Left renal cortex interstitium (tissue), 4 donors: ENCODE measurements at regions not wholly inside any gene's neighbourhood (a gene's known extent, or its start where the extent isn't known, plus 50 kb on each side); places are given as distances from the start of the nearest gene placed in this dataset.

Experiments
- DNase-seq, 4 donors: peaks; one replicate each; pipeline ENCODE4 v3.0.0-alpha.2; 2013; ENCODE audit warnings: low read depth in 4 of 4, low spot score in 2 of 4, missing footprints in 1 of 4

GRCh38 chr19:31594701-31595100, 245.5 kb upstream of the TSHZ3 start:
- no peak for DNase-seq

- DNase-seq: no peak
Observed at GRCh38 chr19:31595521-31595920, 246.3 kb upstream of the TSHZ3 start.

GRCh38 chr19:31596751-31597150, 247.5 kb upstream of the TSHZ3 start:
- DNase-seq: no peak

- DNase-seq: no peak
Observed at GRCh38 chr19:31597616-31598015, 248.4 kb upstream of the TSHZ3 start.

- no peak for DNase-seq
Observed at GRCh38 chr19:31598730-31599238, 249.5 kb upstream of the TSHZ3 start.

GRCh38 chr19:31600731-31601295, 251.6 kb upstream of the TSHZ3 start:
- DNase-seq: no peak

GRCh38 chr19:31601855-31602254, 252.6 kb upstream of the TSHZ3 start:
- no peak for DNase-seq

- DNase-seq: no peak
Observed at GRCh38 chr19:31602548-31602947, 253.3 kb upstream of the TSHZ3 start.

- no peak for DNase-seq
Observed at GRCh38 chr19:31604493-31605040, 255.3 kb upstream of the TSHZ3 start.

GRCh38 chr19:31610018-31610417, 260.8 kb upstream of the TSHZ3 start:
- no peak for DNase-seq

GRCh38 chr19:31611046-31611877, 262.0 kb upstream of the TSHZ3 start:
- no peak for DNase-seq

- no peak for DNase-seq
Observed at GRCh38 chr19:31612873-31613272, 263.6 kb upstream of the TSHZ3 start.

- DNase-seq: no peak
Observed at GRCh38 chr19:31613683-31614219, 264.5 kb upstream of the TSHZ3 start.

GRCh38 chr19:31616031-31616430, 266.8 kb upstream of the TSHZ3 start:
- DNase-seq: no peak

GRCh38 chr19:31617010-31617585, 267.9 kb upstream of the TSHZ3 start:
- no peak for DNase-seq

- no peak for DNase-seq
Observed at GRCh38 chr19:31625056-31625455, 275.8 kb upstream of the TSHZ3 start.

GRCh38 chr19:31625575-31625974, 276.3 kb upstream of the TSHZ3 start:
- DNase-seq: no peak

GRCh38 chr19:31626941-31627340, 277.7 kb upstream of the TSHZ3 start:
- DNase-seq: no peak

- DNase-seq: no peak
Observed at GRCh38 chr19:31627620-31628365, 278.6 kb upstream of the TSHZ3 start.

GRCh38 chr19:31629579-31630363, 280.5 kb upstream of the TSHZ3 start:
- DNase-seq: no peak
